ENCODE measurements at regions not wholly inside any gene's neighbourhood (a gene's known extent, or its start where the extent isn't known, plus 50 kb on each side); places are given as distances from the start of the nearest gene placed in this dataset.

DNA sequence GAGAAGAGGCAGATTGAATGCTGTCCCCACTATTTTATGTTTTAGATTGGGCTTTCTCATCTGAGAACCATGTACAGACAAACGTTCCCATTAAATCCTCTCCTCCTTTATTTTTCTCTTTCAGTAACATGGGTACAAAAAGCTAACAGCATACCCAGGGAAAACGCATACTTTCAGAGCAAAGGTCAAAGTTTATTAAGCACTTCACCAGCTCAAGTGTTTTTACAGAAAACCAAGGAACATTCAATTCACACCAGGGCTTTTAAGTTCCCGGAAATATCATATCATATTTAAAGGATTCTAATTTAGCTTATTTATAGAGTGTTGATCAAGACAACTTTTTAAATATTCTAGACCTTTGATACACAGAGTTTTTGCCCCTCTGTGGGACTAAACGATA lies 271.5 kb upstream of the C1orf87 start:
- TF ChIP-seq, protein P1, sequence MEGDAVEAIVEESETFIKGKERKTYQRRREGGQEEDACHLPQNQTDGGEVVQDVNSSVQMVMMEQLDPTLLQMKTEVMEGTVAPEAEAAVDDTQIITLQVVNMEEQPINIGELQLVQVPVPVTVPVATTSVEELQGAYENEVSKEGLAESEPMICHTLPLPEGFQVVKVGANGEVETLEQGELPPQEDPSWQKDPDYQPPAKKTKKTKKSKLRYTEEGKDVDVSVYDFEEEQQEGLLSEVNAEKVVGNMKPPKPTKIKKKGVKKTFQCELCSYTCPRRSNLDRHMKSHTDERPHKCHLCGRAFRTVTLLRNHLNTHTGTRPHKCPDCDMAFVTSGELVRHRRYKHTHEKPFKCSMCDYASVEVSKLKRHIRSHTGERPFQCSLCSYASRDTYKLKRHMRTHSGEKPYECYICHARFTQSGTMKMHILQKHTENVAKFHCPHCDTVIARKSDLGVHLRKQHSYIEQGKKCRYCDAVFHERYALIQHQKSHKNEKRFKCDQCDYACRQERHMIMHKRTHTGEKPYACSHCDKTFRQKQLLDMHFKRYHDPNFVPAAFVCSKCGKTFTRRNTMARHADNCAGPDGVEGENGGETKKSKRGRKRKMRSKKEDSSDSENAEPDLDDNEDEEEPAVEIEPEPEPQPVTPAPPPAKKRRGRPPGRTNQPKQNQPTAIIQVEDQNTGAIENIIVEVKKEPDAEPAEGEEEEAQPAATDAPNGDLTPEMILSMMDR (IDR thresholded peaks at IDR 0.05) = no peak
- TF ChIP-seq ZFX (IDR thresholded peaks at IDR 0.05; ENCODE audit: borderline replicate concordance) = no peak
